BE2C (cell line): ENCODE measurements at regions not wholly inside any gene's neighbourhood (a gene's known extent, or its start where the extent isn't known, plus 50 kb on each side); places are given as distances from the start of the nearest gene placed in this dataset.
A peak's percentile ranks its signal among the peaks of the same experiment; 100 is the strongest.

Source experiments
- DNase-seq: peaks from one replicate; pipeline ENCODE4 v3.0.0-alpha.2; 2020
- H3K27me3 ChIP-seq: fragments of 250-450 bp; sonication (Bioruptor Pico); 2 replicates; pipeline ENCODE4 v1.5.1; 2020; ENCODE audit warnings: mild to moderate bottlenecking
- H3K36me3 ChIP-seq: fragments of 250-450 bp; sonication (Bioruptor Pico); 2 replicates; pipeline ENCODE4 v1.5.1; 2020; ENCODE audit warnings: mild to moderate bottlenecking
- H3K4me1 ChIP-seq: fragments of 250-450 bp; sonication (Bioruptor Pico); 2 replicates; pipeline ENCODE4 v1.5.1; 2020
- H3K4me3 ChIP-seq: 2 replicates; pipeline ENCODE4 v1.5.1; 2011; ENCODE audit warnings: low read depth, low read length
- H3K9me3 ChIP-seq: fragments of 250-450 bp; sonication (Bioruptor Pico); 2 replicates; pipeline ENCODE4 v1.5.1; 2020
- TF ChIP-seq, protein P1 (sequence below): IDR thresholded peaks from 2 replicates; pipeline ENCODE4 v1.5.1; 2012; ENCODE audit warnings: mild to moderate bottlenecking, low read depth, low read length

DNA sequence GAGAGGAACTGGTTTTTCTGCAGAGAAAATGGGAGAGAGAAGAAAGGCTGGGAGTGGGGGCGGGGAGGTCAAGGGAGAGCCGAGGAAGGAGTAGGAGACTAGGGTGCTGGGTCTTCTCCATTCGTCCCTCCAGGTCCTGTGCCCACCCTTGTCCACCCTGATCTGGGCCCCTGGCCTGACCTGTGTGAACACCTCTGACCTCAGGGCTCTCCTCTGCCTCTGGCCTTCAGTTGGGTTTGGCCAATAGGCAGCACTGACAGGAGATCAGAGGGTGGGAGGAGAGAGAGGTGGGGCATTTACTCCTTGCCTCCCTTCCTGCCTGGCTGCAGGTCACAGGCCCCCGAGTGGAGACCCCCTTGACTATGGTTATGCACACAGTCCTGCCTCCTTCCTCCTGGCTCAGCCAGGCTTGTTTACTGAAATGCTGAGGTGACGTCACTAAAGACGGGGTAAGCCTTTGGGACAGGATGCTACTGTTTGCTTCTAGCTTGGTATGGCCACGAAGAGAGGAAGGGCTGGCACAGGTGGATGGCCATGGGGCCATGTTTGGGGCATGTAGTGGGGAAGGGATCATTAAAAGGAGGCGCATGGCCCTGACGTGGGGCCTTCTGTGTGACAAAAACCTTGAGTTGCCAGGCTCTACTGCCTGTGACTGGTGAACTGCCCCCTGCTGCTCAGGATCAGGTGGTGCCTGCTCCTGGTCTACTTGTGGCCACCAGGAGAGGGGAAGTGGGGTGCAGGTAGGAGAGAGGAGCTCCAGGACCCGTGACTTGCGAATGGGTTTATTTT, 248.7 kb upstream of the CSF3R start:
- no peaks in the 10 kb centered on the region for H3K9me3 ChIP-seq
- TF ChIP-seq, protein P1, sequence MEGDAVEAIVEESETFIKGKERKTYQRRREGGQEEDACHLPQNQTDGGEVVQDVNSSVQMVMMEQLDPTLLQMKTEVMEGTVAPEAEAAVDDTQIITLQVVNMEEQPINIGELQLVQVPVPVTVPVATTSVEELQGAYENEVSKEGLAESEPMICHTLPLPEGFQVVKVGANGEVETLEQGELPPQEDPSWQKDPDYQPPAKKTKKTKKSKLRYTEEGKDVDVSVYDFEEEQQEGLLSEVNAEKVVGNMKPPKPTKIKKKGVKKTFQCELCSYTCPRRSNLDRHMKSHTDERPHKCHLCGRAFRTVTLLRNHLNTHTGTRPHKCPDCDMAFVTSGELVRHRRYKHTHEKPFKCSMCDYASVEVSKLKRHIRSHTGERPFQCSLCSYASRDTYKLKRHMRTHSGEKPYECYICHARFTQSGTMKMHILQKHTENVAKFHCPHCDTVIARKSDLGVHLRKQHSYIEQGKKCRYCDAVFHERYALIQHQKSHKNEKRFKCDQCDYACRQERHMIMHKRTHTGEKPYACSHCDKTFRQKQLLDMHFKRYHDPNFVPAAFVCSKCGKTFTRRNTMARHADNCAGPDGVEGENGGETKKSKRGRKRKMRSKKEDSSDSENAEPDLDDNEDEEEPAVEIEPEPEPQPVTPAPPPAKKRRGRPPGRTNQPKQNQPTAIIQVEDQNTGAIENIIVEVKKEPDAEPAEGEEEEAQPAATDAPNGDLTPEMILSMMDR: peak; percentile 18; the same call in 1 of the 2 replicates
- DNase-seq: no peak
- H3K36me3 ChIP-seq: no peaks in the 10 kb centered on the region
- no peak overlapping the region for H3K4me3 ChIP-seq
- H3K4me1 ChIP-seq: no peaks in the 10 kb centered on the region
- H3K27me3 ChIP-seq: no peaks in the 10 kb centered on the region

DNA sequence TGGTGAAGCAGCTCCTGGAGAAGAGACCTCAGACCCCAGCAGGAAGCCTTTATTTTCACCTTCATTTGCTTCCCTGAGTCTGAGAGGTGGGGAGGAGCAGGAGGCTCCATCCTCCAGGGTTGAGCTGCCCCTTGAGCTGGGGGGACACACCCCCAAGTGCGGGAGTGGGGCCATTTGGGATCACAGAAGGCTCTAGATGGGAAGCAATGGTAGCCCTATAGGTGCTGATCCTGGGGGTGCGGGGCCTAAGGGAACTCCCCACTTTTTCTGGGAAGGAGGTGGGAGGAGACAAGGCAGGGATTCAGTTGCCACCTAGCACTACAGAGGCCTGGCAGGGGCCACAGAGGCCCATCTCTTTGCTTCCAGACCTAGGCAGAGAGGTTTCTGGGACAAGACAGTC, 247.9 kb upstream of the CSF3R start:
- Histone ChIP-seq H3K36me3 (no peaks in the 10 kb centered on the region), H3K4me1 (no peaks in the 10 kb centered on the region), H3K9me3 (no peaks in the 10 kb centered on the region), H3K4me3 (no peak overlapping the region), H3K27me3 (no peaks in the 10 kb centered on the region)
- TF ChIP-seq, protein P1: no peak
- no peak for DNase-seq

DNA sequence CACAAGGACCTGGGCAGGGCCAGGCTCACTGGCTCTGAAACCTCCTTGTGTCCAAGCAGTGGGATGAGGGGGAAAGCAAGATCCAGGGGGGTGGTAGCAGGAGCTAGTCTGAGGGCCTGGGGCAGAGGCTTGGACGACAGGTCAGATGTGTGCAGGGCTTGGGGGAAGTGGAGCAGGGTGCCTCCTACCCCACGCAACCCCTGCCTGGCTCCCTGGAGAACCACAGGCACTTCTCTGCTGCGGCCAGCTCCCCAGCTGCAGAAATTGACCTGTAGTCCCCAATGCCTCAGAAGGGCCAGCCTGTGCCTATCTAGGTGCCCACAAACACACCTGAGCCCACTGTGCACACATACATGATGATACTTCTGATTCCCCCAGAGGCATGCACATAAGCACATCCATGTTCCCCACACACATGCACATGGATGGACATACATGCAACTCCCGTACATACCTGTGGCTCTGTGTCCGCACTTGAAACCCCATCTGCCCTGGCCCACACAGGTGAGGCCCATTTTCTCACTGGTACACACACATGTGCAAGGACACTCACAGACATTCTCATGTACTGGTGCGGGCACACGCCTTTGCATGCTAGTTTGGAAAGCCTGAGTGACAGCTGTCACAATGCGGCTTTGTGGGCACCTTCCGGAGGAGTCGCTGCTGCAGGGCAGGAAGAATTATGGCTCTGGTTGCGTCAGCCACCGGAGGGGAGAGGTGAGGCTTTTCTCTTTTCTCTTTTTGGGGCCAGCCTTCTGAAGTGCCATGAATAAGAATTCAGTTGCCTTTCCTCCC, 247.2 kb upstream of the CSF3R start:
- no peaks in the 10 kb centered on the region for H3K9me3 ChIP-seq
- TF ChIP-seq, protein P1: no peak
- DNase-seq: no peak
- no peaks in the 10 kb centered on the region for H3K4me1 ChIP-seq
- H3K36me3 ChIP-seq: no peaks in the 10 kb centered on the region
- no peak overlapping the region for H3K4me3 ChIP-seq
- no peaks in the 10 kb centered on the region for H3K27me3 ChIP-seq

DNA sequence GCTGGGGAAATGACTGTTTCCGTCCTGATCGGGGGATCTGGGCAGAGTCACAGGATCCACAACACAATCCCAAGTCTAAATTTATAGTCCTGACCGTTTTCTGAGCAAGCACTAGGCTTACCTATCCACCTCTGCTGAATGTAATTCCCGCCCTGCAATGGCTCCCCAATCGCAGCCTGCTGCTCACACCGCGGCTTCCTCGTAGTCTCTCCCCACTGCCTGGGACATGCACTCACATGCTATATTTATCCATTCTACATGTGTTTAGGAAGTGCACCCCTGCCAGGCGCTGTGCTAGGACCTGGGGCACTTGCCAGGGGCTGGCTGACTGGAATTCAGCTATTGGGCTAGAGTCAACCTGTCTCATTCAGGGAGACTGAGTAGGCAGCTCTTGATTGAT, 246.6 kb upstream of the CSF3R start:
- H3K27me3 ChIP-seq: no peaks in the 10 kb centered on the region
- H3K4me3 ChIP-seq: no peak overlapping the region
- H3K36me3 ChIP-seq: no peaks in the 10 kb centered on the region
- no peak for DNase-seq
- TF ChIP-seq, protein P1: no peak
- H3K4me1 ChIP-seq: no peaks in the 10 kb centered on the region
- H3K9me3 ChIP-seq: no peaks in the 10 kb centered on the region

DNA sequence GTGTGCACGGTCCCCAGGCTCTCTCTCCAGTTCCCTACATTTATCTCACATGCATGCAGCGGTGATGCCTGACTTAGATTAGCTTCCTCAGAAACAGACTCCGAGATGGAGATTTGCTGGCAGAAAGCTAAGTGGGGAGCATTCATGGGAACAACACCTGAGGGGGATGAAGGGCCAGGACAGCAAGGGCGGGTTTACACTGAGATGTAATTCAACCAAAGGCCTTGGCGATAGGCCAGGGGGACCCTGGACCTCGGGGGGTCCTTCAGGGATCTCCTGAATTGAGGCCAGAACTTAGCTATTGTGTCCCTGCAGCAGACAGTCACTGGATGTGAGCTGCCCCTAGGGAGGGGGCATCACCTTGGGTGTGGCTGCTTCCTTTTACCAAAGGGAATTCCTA, 246.1 kb upstream of the CSF3R start:
- H3K4me1 ChIP-seq: no peaks in the 10 kb centered on the region
- no peaks in the 10 kb centered on the region for H3K36me3 ChIP-seq
- no peak for DNase-seq
- TF ChIP-seq, protein P1: no peak
- no peaks in the 10 kb centered on the region for H3K9me3 ChIP-seq
- H3K27me3 ChIP-seq: no peaks in the 10 kb centered on the region
- H3K4me3 ChIP-seq: no peak overlapping the region

DNA sequence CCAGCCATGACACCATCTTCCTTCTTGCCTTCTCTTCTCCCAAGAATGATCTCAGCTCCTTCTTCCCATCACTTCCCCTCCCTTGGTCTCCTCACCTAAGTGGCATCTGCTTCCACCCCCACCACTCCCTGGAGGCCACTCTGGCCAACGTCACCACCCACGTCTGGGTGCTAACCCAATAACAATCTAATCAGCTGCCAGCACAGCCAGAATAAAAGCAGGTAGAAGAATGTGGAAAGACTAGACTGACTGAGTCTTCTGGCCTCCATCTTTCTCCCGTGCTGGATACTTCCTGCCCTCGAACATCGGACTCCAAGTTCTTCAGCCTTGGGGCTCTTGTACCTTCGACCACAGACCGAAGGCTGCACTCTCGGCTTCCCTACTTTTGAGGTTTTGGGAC, 245.3 kb upstream of the CSF3R start:
- no peak overlapping the region for H3K4me3 ChIP-seq
- no peak for DNase-seq
- H3K4me1 ChIP-seq: no peaks in the 10 kb centered on the region
- TF ChIP-seq, protein P1: no peak
- H3K27me3 ChIP-seq: no peaks in the 10 kb centered on the region
- no peaks in the 10 kb centered on the region for H3K9me3 ChIP-seq
- no peaks in the 10 kb centered on the region for H3K36me3 ChIP-seq
